ENCODE measurements at regions not wholly inside any gene's neighbourhood (a gene's known extent, or its start where the extent isn't known, plus 50 kb on each side); places are given as distances from the start of the nearest gene placed in this dataset.

GRCh38 chr1:55412060-55412459 is 196.9 kb upstream of the USP24 start:
- Histone ChIP-seq H3K27me3 (ENCODE audit: low read depth) (no peaks in the 10 kb centered on the region), H3K4me3 (no peak overlapping the region), H3K4me1 (no peaks in the 10 kb centered on the region), H3K36me3 (replicated peaks) (no peaks in the 10 kb centered on the region), H3K9me3 (no peaks in the 10 kb centered on the region)
- in situ Hi-C loops (cut with MboI; ENCODE audit: low sequenced_read_pairs), result no loop called here
- no peak for DNase-seq (ENCODE audit: low spot score in 2 of 2)

DNA sequence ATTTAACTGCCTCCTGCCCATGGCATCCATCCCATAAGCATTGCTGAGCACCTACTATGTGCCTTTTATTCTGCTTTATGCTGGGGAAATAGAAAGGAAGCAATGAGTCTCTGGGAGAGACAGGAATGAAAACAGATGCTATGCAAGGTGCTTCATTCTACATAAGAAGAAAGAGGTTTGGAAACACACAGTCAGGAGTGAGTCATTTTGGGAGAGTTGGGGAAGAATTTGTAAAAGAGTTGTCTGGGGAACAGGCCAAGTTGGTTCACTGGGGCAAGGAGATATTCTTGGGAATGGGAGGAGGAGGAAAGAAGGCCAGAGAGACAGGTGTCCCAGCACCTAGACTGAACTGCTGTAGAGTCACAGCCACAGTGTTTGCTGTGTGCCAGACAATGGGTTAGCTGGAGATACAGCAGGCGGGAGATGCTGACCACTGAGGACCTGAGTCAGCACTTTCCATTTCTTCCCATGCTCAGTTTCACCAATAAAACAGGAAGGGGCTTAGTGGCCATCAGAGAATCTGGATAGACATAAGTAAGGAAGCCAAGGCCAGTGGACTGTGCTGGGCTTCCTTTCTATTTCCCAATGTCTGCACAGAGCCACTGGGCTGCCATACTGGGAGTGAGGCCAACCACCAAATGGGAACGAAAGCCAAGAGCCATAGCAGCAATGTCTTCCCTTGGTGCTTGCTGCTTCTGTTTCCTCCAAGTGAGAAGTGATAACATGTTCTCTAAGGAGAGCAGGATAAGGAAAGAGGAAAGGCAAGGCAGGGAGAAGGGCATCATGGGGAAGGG is 187.7 kb upstream of the USP24 start:
- H3K36me3 ChIP-seq (replicated peaks), result no peaks in the 10 kb centered on the region
- no peaks in the 10 kb centered on the region for H3K27me3 ChIP-seq (ENCODE audit: low read depth)
- no peaks in the 10 kb centered on the region for H3K4me1 ChIP-seq
- in situ Hi-C loops (cut with MboI; ENCODE audit: low sequenced_read_pairs), result no loop called here
- no peak overlapping the region for H3K4me3 ChIP-seq
- no peak for DNase-seq (ENCODE audit: low spot score in 2 of 2)
- H3K9me3 ChIP-seq, result no peaks in the 10 kb centered on the region

DNA sequence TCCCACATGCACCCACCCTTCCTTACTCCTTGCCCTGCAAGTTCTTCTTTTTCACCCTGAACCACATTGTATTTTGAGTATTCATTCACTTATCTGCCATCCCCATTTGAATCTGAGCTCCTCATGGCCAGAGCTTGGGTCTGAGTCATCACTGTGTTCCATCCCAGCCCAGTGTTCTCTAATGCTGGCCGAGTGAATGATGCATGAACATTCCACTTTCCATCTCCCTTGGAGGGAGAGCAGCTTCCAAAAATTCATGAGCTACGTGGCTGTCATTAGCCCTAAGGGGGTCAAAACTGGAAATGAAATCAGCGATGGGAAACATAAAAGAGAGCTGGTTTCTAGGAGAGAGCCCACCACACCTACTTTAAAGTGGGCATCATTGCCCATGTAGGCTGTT is 187.0 kb upstream of the USP24 start:
- no peak for DNase-seq (ENCODE audit: low spot score in 2 of 2)
- Histone ChIP-seq H3K4me3 (no peak overlapping the region), H3K27me3 (ENCODE audit: low read depth) (no peaks in the 10 kb centered on the region), H3K4me1 (no peaks in the 10 kb centered on the region), H3K36me3 (replicated peaks) (no peaks in the 10 kb centered on the region), H3K9me3 (no peaks in the 10 kb centered on the region)
- in situ Hi-C loops (cut with MboI; ENCODE audit: low sequenced_read_pairs), result no loop called here

DNA sequence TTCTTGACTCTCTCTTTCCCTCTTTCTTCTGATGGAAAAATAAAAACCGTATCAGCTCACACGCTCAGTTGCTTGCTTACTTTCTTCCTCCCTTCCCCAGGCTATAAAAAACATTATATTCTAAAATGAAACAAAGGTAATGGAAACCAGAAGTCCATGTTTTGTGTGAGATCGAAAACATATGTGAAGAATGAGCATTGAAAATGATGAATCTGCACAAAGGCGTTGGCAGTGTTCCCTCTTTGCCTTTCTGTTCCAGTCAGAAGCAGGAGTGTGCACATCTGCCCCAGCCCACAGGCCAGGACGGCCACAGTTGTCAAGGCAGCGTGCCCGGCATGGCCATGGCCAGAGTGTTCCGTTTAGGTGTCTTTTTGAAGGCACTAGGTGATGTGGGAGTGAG is 185.3 kb upstream of the USP24 start:
- H3K4me1 ChIP-seq, result no peaks in the 10 kb centered on the region
- no peaks in the 10 kb centered on the region for H3K9me3 ChIP-seq
- no peak overlapping the region for H3K4me3 ChIP-seq
- no peaks in the 10 kb centered on the region for H3K36me3 ChIP-seq (replicated peaks)
- in situ Hi-C loops (cut with MboI; ENCODE audit: low sequenced_read_pairs), result no loop called here
- no peak for DNase-seq (ENCODE audit: low spot score in 2 of 2)
- H3K27me3 ChIP-seq (ENCODE audit: low read depth), result no peaks in the 10 kb centered on the region

DNA sequence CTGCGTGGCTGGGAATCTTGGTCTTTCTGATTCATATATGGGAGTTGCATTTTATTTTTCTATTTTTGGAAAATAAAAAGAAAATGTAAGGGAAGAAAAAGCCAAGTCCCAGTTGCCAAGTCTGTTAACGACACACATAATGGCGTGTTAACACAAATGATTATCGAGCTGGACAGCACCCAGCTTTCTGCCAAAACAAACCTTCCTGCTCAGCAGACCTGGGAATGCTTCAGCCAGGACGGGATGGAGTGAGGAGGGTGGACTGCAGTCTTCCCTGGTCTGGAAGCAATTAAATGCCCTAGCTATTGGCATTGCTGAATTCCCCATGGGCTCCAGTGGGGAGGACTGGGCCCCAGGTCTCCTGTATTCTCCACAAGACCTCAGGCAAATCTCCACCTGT is 184.2 kb upstream of the USP24 start:
- Histone ChIP-seq H3K36me3 (replicated peaks) (no peaks in the 10 kb centered on the region), H3K4me3 (no peak overlapping the region), H3K9me3 (no peaks in the 10 kb centered on the region), H3K4me1 (no peaks in the 10 kb centered on the region), H3K27me3 (ENCODE audit: low read depth) (no peaks in the 10 kb centered on the region)
- in situ Hi-C loops (cut with MboI; ENCODE audit: low sequenced_read_pairs), result no loop called here
- DNase-seq (ENCODE audit: low spot score in 2 of 2), result no peak

- Histone ChIP-seq H3K36me3 (replicated peaks) (no peaks in the 10 kb centered on the region), H3K4me3 (no peak overlapping the region), H3K4me1 (no peaks in the 10 kb centered on the region), H3K27me3 (ENCODE audit: low read depth) (no peaks in the 10 kb centered on the region), H3K9me3 (no peaks in the 10 kb centered on the region)
- DNase-seq (ENCODE audit: low spot score in 2 of 2), result no peak
- in situ Hi-C loops (cut with MboI; ENCODE audit: low sequenced_read_pairs), result no loop called here
Observed at GRCh38 chr1:55396381-55396891, 181.3 kb upstream of the USP24 start.

DNA sequence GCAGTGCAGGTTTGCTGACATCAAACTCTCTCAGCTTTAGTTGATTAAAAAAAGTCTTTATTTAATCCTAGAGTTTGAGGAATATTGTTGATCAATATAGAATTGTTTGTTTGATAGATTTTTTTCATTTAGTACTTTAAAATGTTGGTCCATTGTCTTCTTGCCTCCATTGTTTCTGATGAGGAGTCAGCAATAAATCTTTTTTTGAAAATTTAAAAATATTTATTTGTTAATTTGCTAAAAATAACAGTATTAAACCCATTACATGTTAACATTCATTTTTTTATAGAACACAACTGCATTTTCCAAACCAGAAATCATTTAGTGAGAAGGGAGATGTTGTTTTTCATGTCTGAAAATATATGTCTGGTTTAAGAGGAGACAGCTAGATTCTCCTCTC is 173.8 kb upstream of the USP24 start:
- no peak overlapping the region for H3K4me3 ChIP-seq
- in situ Hi-C loops (cut with MboI; ENCODE audit: low sequenced_read_pairs), result loop anchor here (10.0 kb wide), 1 partner anchor 1196 kb away; no protein-coding TSS in a partner anchor
- no peak for DNase-seq (ENCODE audit: low spot score in 2 of 2)
- no peaks in the 10 kb centered on the region for H3K4me1 ChIP-seq
- no peaks in the 10 kb centered on the region; the same call in 1 of the 2 replicates for H3K9me3 ChIP-seq
- no peaks in the 10 kb centered on the region for H3K36me3 ChIP-seq (replicated peaks)
- H3K27me3 ChIP-seq (ENCODE audit: low read depth), result no peaks in the 10 kb centered on the region

GRCh38 chr1:55387145-55387544 is 172.0 kb upstream of the USP24 start:
- Histone ChIP-seq H3K4me1 (no peaks in the 10 kb centered on the region), H3K36me3 (replicated peaks) (no peaks in the 10 kb centered on the region), H3K4me3 (no peak overlapping the region), H3K27me3 (ENCODE audit: low read depth) (no peaks in the 10 kb centered on the region), H3K9me3 (no peaks in the 10 kb centered on the region; the same call in 1 of the 2 replicates)
- in situ Hi-C loops (cut with MboI; ENCODE audit: low sequenced_read_pairs), result loop anchor here (10.0 kb wide), 1 partner anchor 1198 kb away; no protein-coding TSS in a partner anchor
- DNase-seq (ENCODE audit: low spot score in 2 of 2), result no peak

GRCh38 chr1:55386456-55386855 is 171.3 kb upstream of the USP24 start:
- no peaks in the 10 kb centered on the region for H3K27me3 ChIP-seq (ENCODE audit: low read depth)
- H3K4me3 ChIP-seq, result no peak overlapping the region
- no peak for DNase-seq (ENCODE audit: low spot score in 2 of 2)
- no peaks in the 10 kb centered on the region for H3K4me1 ChIP-seq
- H3K36me3 ChIP-seq (replicated peaks), result no peaks in the 10 kb centered on the region
- no peaks in the 10 kb centered on the region; the same call in 1 of the 2 replicates for H3K9me3 ChIP-seq
- in situ Hi-C loops (cut with MboI; ENCODE audit: low sequenced_read_pairs), result loop anchor here (10.0 kb wide), 1 partner anchor 1198 kb away; no protein-coding TSS in a partner anchor

DNA sequence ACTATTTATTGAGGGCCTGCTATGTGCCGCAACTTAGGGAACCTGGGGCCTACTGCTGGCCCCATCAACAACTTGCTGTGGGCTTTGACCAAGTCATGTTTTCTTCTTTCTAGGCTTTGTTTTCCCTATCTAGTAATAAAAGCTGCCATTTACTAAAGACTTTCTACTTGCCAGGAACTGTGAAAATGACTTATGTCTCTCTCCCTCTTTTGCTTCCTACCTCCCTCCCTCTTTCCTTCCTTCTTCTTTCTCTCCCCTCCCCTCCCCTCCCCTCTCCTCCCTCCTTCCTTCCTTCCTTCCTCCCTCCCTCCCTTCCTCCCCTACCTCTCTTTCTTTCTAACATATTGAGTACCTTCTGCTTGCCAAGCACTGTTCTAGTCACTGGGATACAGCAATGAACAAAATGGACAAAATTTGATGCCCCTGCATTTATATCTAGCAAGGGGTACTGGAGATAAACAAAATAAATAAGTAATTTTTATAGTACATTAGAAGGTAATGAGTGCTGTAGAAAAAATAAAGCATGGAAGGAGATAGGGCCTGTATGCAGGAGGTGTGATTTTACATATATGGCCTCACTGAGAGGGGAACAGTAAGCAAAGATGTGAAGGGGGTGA is 170.3 kb upstream of the USP24 start:
- in situ Hi-C loops (cut with MboI; ENCODE audit: low sequenced_read_pairs), result loop anchor here (10.0 kb wide), 1 partner anchor 1199 kb away; no protein-coding TSS in a partner anchor
- DNase-seq (ENCODE audit: low spot score in 2 of 2), result no peak
- no peaks in the 10 kb centered on the region; the same call in 1 of the 2 replicates for H3K9me3 ChIP-seq
- no peaks in the 10 kb centered on the region for H3K27me3 ChIP-seq (ENCODE audit: low read depth)
- H3K4me3 ChIP-seq, result no peak overlapping the region
- no peaks in the 10 kb centered on the region for H3K4me1 ChIP-seq
- no peaks in the 10 kb centered on the region for H3K36me3 ChIP-seq (replicated peaks)

GRCh38 chr1:55384637-55385036 is 169.5 kb upstream of the USP24 start:
- Histone ChIP-seq H3K4me1 (no peaks in the 10 kb centered on the region), H3K9me3 (no peaks in the 10 kb centered on the region; the same call in 1 of the 2 replicates), H3K36me3 (replicated peaks) (no peaks in the 10 kb centered on the region), H3K27me3 (ENCODE audit: low read depth) (no peaks in the 10 kb centered on the region), H3K4me3 (no peak overlapping the region)
- DNase-seq (ENCODE audit: low spot score in 2 of 2), result no peak
- in situ Hi-C loops (cut with MboI; ENCODE audit: low sequenced_read_pairs), result loop anchor here (10.0 kb wide), 1 partner anchor 1200 kb away; no protein-coding TSS in a partner anchor

DNA sequence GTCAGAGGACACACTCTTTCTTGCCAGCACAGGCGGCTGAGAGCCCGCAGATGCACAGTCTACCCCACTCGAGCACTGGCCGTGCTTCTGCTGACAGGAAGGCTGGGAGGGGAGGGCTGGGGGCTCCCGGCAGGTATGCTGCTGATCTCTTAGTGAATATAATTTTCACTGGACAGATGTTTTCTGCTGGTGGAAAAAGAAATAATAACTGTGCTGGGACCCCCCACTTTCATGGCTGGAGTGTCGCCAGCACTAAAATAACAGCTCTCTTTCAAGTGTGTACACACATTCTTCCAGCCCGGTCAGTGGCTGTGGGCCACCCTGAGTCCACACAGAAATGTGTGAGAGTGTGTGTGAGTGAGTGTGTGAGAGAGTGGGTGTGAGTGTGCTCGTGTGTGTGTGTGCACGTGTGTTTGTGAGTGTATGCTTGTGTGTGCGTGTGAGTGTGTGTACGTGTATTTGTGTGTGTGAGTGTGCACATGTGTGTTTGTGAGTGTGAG is 167.7 kb upstream of the USP24 start:
- no peaks in the 10 kb centered on the region for H3K4me1 ChIP-seq
- in situ Hi-C loops (cut with MboI; ENCODE audit: low sequenced_read_pairs), result loop anchor here (10.0 kb wide), 1 partner anchor 1202 kb away; no protein-coding TSS in a partner anchor

GRCh38 chr1:55381983-55382382 is 166.8 kb upstream of the USP24 start:
- no peaks in the 10 kb centered on the region for H3K36me3 ChIP-seq (replicated peaks)
- no peak for DNase-seq (ENCODE audit: low spot score in 2 of 2)
- H3K4me1 ChIP-seq, result no peaks in the 10 kb centered on the region
- no peaks in the 10 kb centered on the region for H3K9me3 ChIP-seq
- in situ Hi-C loops (cut with MboI; ENCODE audit: low sequenced_read_pairs), result loop anchor here (10.0 kb wide), 1 partner anchor 1203 kb away; no protein-coding TSS in a partner anchor
- no peak overlapping the region for H3K4me3 ChIP-seq
- no peaks in the 10 kb centered on the region for H3K27me3 ChIP-seq (ENCODE audit: low read depth)

More for the DNA sequence above, 167.7 kb upstream of the USP24 start:
- no peak for DNase-seq (ENCODE audit: low spot score in 2 of 2)
- H3K9me3 ChIP-seq, result no peaks in the 10 kb centered on the region
- H3K27me3 ChIP-seq (ENCODE audit: low read depth), result no peaks in the 10 kb centered on the region
- H3K4me3 ChIP-seq, result no peak overlapping the region
- H3K36me3 ChIP-seq (replicated peaks), result no peaks in the 10 kb centered on the region

DNA sequence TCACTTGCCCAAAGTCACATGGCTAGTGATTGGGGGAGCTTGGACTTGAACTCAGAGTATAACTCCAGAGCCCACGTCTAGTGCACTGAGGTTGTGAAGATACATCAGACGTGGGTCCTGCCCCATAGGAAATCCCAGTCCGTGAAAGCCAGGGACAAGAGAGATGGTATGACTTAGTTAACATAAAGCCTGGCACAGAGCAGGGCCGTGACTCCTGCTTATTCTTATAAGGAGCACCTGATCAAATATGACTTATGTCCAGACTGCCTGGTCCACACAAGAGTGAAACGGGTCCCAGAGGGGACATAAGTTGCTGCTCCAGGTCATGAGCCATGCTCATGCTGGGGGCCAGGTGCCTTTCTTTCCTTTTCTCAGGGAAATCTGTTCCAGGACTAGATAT is 166.3 kb upstream of the USP24 start:
- Histone ChIP-seq H3K9me3 (no peaks in the 10 kb centered on the region), H3K36me3 (replicated peaks) (no peaks in the 10 kb centered on the region), H3K27me3 (ENCODE audit: low read depth) (no peaks in the 10 kb centered on the region), H3K4me3 (no peak overlapping the region), H3K4me1 (no peaks in the 10 kb centered on the region)
- in situ Hi-C loops (cut with MboI; ENCODE audit: low sequenced_read_pairs), result loop anchor here (10.0 kb wide), 1 partner anchor 1203 kb away; no protein-coding TSS in a partner anchor
- DNase-seq (ENCODE audit: low spot score in 2 of 2), result no peak

Measured in HAP-1 (cell line).